Heart left ventricle (tissue), 13 donors: ENCODE measurements at regions not wholly inside any gene's neighbourhood (a gene's known extent, or its start where the extent isn't known, plus 50 kb on each side); places are given as distances from the start of the nearest gene placed in this dataset.

ENCODE experiments used
- POLR2A ChIP-seq, 2 donors: fragments of 450-650 bp; IDR thresholded peaks; one replicate each; pipeline ENCODE4 v1.6.1; 2017; ENCODE audit warnings: antibody characterized with exemption in 2 of 2, mild to moderate bottlenecking in 2 of 2, moderate library complexity in 2 of 2
- TF ChIP-seq, protein P1 (sequence below), 12 donors: fragments of 200-600 bp; sonication (generic) in 4 of 12; IDR thresholded peaks; one replicate each; pipeline versions ENCODE4 v1.5.0 to v1.8.0; 2018 to 2022; ENCODE audit warnings: antibody characterized with exemption in 12 of 12, mild to moderate bottlenecking in 5 of 12
- donor health status: ischemic (EF 13 %, LVEDD 7.1; RV severe dilation, severe dysfunction).
- donor health status: DM: no; HTN: yes; CAD: no.
- donor health status: DM: no; HTN: no; CAD: no.
- donor health status: ischemic (EF 25% LVEDD 6.9; RV normal size, moderate dysfunction).
- donor health status: ischemic (EF 25% LVEDD 5.7; RV mildly dilated, moderate dysfunction).
- donor health status: ischemic (EF 35%, LVEDD 5.7; RV mildly dilated, moderate dysfunction).
- donor health status: nonischemic (EF 11% LVEDD 7.7; RV severe dilation, severe dysfunction).
- donor health status: DM: yes; HTN: yes; CAD: no.
- donor health status: PGD.
- donor health status: ischemic (EF 29% LVEDD 5.4; RV normal size, mild dysfunction).
- donor health status: nonischemic (EF 23%, LVEDD 6.1; RV moderate dilation, normal function).

DNA sequence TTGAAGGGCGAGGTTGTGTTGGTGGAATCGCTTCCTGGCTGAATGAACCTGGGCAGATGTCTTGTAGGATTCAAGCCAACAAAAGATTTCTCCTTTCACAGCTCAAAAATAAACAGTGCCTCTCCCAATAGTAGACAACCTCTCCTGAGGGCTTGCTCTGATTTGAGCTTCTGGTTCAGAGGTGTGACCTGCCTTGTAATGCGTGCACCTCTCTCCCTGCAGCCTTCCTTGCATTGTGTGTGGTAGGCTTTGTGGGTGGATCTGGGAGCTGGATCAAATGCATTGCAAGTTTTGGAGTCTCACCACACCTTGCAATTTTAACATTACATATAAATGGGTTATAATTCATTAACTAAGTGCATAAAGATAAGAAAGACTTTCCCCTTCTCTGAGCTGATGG lies 96.9 kb upstream of the PTCH1 start:
- TF ChIP-seq, protein P1, sequence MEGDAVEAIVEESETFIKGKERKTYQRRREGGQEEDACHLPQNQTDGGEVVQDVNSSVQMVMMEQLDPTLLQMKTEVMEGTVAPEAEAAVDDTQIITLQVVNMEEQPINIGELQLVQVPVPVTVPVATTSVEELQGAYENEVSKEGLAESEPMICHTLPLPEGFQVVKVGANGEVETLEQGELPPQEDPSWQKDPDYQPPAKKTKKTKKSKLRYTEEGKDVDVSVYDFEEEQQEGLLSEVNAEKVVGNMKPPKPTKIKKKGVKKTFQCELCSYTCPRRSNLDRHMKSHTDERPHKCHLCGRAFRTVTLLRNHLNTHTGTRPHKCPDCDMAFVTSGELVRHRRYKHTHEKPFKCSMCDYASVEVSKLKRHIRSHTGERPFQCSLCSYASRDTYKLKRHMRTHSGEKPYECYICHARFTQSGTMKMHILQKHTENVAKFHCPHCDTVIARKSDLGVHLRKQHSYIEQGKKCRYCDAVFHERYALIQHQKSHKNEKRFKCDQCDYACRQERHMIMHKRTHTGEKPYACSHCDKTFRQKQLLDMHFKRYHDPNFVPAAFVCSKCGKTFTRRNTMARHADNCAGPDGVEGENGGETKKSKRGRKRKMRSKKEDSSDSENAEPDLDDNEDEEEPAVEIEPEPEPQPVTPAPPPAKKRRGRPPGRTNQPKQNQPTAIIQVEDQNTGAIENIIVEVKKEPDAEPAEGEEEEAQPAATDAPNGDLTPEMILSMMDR (IDR thresholded peaks at IDR 0.05), result no peak
- no peak for TF ChIP-seq POLR2A (IDR thresholded peaks at IDR 0.05)
